ENCODE measurements at regions not wholly inside any gene's neighbourhood (a gene's known extent, or its start where the extent isn't known, plus 50 kb on each side); places are given as distances from the start of the nearest gene placed in this dataset.
"Not testable (repeated sequence)": the region's sequence is repeated elsewhere in the genome, so short reads cannot be mapped to it uniquely, and the experiment has no call there.

DNA sequence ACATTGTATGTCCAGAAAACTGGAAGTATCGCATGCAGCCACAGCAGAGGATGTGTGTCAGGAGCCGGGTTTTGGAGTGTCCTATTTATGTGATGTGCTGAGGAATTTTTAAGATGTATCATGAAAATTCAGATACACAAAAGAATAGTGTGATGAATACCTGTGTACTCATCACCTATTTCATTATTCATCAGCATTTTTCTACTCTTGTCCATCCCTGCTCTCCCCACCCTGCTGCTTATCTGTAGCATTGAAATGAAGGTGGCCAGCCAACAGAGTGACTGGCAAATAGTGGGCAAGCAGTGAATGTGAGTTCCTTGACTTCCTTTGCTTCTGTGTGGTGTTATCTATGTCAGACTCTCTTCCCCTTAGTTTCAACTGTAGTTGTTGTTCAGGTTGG lies 108.7 kb upstream of the NUTM2F start:
- intact Hi-C loops (cut with DNase I); H3K27me3 ChIP-seq; DNase-seq; H3K4me3 ChIP-seq; H3K9me3 ChIP-seq; H3K27ac ChIP-seq; H3K4me1 ChIP-seq: not testable (repeated sequence)
- H3K36me3 ChIP-seq: peaks cover 0 to 28% (median 0%) of the 10 kb centered on the region in 3 donors
- no CpG with 5 or more reads among the region's 2 CpGs for WGBS, 2 donors

GRCh38 chr9:94438336-94438735 lies 109.9 kb upstream of the NUTM2F start:
- H3K4me1 ChIP-seq; H3K4me3 ChIP-seq; intact Hi-C loops (cut with DNase I); H3K9me3 ChIP-seq; DNase-seq; H3K27ac ChIP-seq; H3K27me3 ChIP-seq: not testable (repeated sequence)
- 86 to 100% methylated on average over 1 of the region's 1 CpG for WGBS, 2 donors
- H3K36me3 ChIP-seq: peaks cover 0 to 40% (median 0%) of the 10 kb centered on the region in 3 donors

GRCh38 chr9:94441146-94441545 lies 112.7 kb upstream of the NUTM2F start:
- WGBS, 2 donors: 25 to 50% methylated on average over 1 of the region's 1 CpG
- H3K27me3 ChIP-seq; H3K4me1 ChIP-seq; H3K9me3 ChIP-seq; DNase-seq; H3K27ac ChIP-seq; intact Hi-C loops (cut with DNase I); H3K4me3 ChIP-seq: not testable (repeated sequence)
- peaks cover 0 to 56% (median 0%) of the 10 kb centered on the region in 3 donors for H3K36me3 ChIP-seq

DNA sequence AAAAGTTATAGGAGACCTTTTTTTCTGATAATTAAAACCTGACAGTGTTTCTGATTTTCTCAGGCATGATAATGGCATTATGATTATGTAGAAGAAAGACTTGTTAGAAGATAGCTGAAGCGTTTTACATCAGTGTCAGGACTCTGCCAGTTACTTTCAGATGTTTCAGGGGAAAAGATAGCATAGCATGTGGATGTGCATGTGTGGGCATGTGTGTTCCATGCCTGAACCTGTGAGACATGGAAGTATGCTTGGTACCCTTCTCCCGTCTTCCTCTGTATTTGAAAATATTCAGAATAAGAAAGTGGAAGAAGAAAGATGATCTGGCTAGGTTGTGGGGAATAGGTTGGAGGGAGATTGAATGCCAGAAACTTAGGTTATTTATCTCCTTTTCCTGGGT lies 113.1 kb upstream of the PCAT7 start:
- Histone ChIP-seq H3K4me3 (no peak overlapping the region), H3K36me3 (peaks cover 0 to 58% (median 0%) of the 10 kb centered on the region in 3 donors), H3K27me3 (no peaks in the 10 kb centered on the region), H3K27ac (no peak overlapping the region), H3K4me1 (peaks cover 0 to 5% (median 0%) of the 10 kb centered on the region in 3 donors), H3K9me3 (no peaks in the 10 kb centered on the region)
- intact Hi-C loops (cut with DNase I): no loop called here
- WGBS, 2 donors: 68 to 91% methylated on average over 2 of the region's 2 CpGs
- TF ChIP-seq, protein P1, sequence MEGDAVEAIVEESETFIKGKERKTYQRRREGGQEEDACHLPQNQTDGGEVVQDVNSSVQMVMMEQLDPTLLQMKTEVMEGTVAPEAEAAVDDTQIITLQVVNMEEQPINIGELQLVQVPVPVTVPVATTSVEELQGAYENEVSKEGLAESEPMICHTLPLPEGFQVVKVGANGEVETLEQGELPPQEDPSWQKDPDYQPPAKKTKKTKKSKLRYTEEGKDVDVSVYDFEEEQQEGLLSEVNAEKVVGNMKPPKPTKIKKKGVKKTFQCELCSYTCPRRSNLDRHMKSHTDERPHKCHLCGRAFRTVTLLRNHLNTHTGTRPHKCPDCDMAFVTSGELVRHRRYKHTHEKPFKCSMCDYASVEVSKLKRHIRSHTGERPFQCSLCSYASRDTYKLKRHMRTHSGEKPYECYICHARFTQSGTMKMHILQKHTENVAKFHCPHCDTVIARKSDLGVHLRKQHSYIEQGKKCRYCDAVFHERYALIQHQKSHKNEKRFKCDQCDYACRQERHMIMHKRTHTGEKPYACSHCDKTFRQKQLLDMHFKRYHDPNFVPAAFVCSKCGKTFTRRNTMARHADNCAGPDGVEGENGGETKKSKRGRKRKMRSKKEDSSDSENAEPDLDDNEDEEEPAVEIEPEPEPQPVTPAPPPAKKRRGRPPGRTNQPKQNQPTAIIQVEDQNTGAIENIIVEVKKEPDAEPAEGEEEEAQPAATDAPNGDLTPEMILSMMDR (IDR thresholded peaks at IDR 0.05): no peak
- TF ChIP-seq POLR2A (IDR thresholded peaks at IDR 0.05): no peak
- no peak for DNase-seq

- no peak for TF ChIP-seq POLR2A (IDR thresholded peaks at IDR 0.05)
- TF ChIP-seq, protein P1 (IDR thresholded peaks at IDR 0.05): no peak
- H3K4me1 ChIP-seq: peaks cover 0 to 5% (median 0%) of the 10 kb centered on the region in 3 donors
- no peak overlapping the region for H3K27ac ChIP-seq
- no peaks in the 10 kb centered on the region for H3K9me3 ChIP-seq
- 73 to 96% methylated on average over 4 to 6 of the region's 6 CpGs for WGBS, 2 donors
- H3K36me3 ChIP-seq: peaks cover under 1 to 72% (median 2%) of the 10 kb centered on the region in 3 donors
- H3K4me3 ChIP-seq: no peak overlapping the region
- no peaks in the 10 kb centered on the region for H3K27me3 ChIP-seq
- intact Hi-C loops (cut with DNase I): no loop called here
- DNase-seq: no peak
Observed at GRCh38 chr9:94443032-94443722, 111.7 kb upstream of the PCAT7 start.

DNA sequence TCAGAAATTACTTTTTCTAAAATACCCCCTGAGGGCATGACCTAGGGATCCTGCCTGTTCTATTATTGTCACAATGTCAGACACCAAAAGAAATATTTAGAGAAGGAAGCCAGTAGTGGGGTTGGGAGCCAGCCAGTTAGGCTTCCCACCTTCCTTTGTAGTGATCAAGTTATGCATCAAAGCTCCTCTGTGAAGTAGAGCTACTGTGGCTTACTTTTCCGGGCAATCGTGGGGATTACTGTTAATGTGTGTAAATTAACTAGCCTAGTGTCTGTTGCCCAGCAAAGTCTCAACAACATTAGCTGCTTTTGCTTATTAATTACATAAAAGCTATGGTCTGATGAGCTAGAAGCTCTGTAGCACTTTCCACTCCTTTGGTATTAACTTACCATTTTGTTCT lies 109.0 kb upstream of the PCAT7 start:
- 27 to 50% methylated on average over 2 of the region's 2 CpGs for WGBS, 2 donors
- Histone ChIP-seq H3K27ac (no peak overlapping the region), H3K9me3 (no peaks in the 10 kb centered on the region), H3K4me1 (peaks cover 0 to 5% (median 0%) of the 10 kb centered on the region in 3 donors), H3K27me3 (no peaks in the 10 kb centered on the region), H3K36me3 (peaks cover 5 to 82% (median 6%) of the 10 kb centered on the region in 3 donors), H3K4me3 (no peak overlapping the region)
- TF ChIP-seq, protein P1 (IDR thresholded peaks at IDR 0.05): no peak
- no peak for TF ChIP-seq POLR2A (IDR thresholded peaks at IDR 0.05)
- intact Hi-C loops (cut with DNase I): no loop called here
- no peak for DNase-seq

GRCh38 chr9:94449486-94449885 lies 105.4 kb upstream of the PCAT7 start:
- H3K27ac ChIP-seq: no peak overlapping the region
- no peaks in the 10 kb centered on the region for H3K9me3 ChIP-seq
- H3K36me3 ChIP-seq: peaks cover 5 to 90% (median 9%) of the 10 kb centered on the region in 3 donors
- no peaks in the 10 kb centered on the region for H3K27me3 ChIP-seq
- no peak for DNase-seq
- intact Hi-C loops (cut with DNase I): no loop called here
- 90 to 100% methylated on average over 2 of the region's 2 CpGs for WGBS, 2 donors
- TF ChIP-seq, protein P1 (IDR thresholded peaks at IDR 0.05): no peak
- TF ChIP-seq POLR2A (IDR thresholded peaks at IDR 0.05): no peak
- H3K4me1 ChIP-seq: peaks cover 0 to 5% (median 0%) of the 10 kb centered on the region in 3 donors
- no peak overlapping the region for H3K4me3 ChIP-seq
